ENCODE measurements at regions not wholly inside any gene's neighbourhood (a gene's known extent, or its start where the extent isn't known, plus 50 kb on each side); places are given as distances from the start of the nearest gene placed in this dataset.

DNA sequence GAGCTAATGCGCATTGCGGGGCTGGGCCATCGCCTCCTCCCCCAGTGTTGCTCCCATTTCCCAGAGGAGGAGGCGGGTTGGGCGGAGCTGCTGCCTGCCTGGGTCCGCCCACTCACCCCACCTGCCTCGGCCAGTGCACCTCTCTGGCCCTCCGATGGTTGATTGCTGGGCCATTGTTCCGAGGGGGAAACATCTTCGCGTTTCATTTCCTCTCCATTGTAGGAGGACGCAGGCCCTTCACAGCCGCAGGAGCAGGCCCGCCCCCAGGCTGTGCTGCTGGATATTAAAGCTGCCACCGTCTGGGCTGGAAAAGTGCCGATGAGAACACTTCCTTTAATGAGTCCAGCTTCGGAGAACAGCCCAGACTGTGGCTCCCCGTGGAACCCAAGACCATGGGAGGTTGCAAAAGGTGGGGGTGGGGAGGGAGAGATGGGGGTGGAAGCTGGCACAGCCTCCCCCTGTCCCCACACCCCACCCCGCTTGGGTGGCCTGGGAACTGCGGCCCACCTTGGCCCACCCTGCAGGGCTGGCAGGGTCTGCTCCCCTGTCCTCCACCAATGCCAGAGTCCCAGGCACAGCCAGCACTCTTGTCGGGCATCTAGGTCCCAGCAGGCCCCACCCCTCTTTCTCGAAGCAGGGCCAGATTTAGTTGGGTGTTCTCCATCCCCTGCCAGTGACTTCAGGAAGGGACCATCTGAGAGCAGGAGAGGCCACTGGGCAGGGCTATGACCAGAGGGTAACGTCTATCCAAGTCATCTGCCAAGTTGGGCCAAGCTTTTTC is 96.6 kb downstream of the ADRA2C start:
- TF ChIP-seq, protein P1, sequence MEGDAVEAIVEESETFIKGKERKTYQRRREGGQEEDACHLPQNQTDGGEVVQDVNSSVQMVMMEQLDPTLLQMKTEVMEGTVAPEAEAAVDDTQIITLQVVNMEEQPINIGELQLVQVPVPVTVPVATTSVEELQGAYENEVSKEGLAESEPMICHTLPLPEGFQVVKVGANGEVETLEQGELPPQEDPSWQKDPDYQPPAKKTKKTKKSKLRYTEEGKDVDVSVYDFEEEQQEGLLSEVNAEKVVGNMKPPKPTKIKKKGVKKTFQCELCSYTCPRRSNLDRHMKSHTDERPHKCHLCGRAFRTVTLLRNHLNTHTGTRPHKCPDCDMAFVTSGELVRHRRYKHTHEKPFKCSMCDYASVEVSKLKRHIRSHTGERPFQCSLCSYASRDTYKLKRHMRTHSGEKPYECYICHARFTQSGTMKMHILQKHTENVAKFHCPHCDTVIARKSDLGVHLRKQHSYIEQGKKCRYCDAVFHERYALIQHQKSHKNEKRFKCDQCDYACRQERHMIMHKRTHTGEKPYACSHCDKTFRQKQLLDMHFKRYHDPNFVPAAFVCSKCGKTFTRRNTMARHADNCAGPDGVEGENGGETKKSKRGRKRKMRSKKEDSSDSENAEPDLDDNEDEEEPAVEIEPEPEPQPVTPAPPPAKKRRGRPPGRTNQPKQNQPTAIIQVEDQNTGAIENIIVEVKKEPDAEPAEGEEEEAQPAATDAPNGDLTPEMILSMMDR (optimal IDR thresholded peaks at IDR 0.05 in 1 of 3, IDR thresholded peaks at IDR 0.05 in 1 of 3, conservative IDR thresholded peaks at IDR 0.05 in 1 of 3; ENCODE audit: extremely low read depth in 1 of 3, insufficient read depth in 2 of 3, low read length in 3 of 3) = no peak
- TF ChIP-seq EZH2 (IDR thresholded peaks at IDR 0.05; ENCODE audit: low read length) = no peak
